NT2/D1 (cell line): ENCODE measurements at regions not wholly inside any gene's neighbourhood (a gene's known extent, or its start where the extent isn't known, plus 50 kb on each side); places are given as distances from the start of the nearest gene placed in this dataset.

Source experiments
- SUZ12 ChIP-seq: IDR thresholded peaks from 2 replicates; pipeline ENCODE4 v1.6.1; 2011; ENCODE audit not compliant: insufficient read length, insufficient read depth; ENCODE audit errors: extremely low read depth
- ZNF274 ChIP-seq: IDR thresholded peaks from 2 replicates; pipeline ENCODE4 v1.6.1; 2011; ENCODE audit warnings: mild to moderate bottlenecking, low read depth, low read length

DNA sequence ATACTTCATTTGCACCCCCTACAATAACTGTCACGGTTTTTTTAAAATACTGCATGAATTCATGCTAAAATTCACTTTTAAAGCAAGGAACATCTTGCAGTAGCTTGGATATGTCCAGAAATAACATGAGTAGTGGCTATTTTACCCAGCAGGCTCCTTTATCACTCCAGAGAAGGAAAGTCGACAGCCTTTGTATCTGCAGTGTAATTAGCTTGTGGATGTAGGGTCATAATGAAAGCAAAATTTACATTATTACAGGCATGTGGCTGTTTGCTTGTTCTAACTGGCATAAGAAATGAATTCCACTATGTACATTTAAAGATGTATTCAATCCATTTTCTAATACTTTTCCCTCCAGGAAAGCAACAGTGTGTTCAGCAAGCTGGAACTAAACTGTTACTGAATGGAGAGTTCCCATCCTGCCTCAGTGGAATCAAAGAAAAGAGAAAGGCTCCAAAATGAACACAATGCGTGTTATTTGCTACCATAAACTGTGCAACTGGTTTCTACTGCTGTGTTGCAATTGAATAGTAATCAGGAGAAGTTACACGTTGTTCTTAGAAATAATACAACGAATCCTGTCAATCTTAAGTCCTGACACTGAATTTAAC lies 321.2 kb upstream of the VRK2 start:
- TF ChIP-seq SUZ12 (no peak), ZNF274 (no peak)
